ENCODE measurements at regions not wholly inside any gene's neighbourhood (a gene's known extent, or its start where the extent isn't known, plus 50 kb on each side); places are given as distances from the start of the nearest gene placed in this dataset.

DNA sequence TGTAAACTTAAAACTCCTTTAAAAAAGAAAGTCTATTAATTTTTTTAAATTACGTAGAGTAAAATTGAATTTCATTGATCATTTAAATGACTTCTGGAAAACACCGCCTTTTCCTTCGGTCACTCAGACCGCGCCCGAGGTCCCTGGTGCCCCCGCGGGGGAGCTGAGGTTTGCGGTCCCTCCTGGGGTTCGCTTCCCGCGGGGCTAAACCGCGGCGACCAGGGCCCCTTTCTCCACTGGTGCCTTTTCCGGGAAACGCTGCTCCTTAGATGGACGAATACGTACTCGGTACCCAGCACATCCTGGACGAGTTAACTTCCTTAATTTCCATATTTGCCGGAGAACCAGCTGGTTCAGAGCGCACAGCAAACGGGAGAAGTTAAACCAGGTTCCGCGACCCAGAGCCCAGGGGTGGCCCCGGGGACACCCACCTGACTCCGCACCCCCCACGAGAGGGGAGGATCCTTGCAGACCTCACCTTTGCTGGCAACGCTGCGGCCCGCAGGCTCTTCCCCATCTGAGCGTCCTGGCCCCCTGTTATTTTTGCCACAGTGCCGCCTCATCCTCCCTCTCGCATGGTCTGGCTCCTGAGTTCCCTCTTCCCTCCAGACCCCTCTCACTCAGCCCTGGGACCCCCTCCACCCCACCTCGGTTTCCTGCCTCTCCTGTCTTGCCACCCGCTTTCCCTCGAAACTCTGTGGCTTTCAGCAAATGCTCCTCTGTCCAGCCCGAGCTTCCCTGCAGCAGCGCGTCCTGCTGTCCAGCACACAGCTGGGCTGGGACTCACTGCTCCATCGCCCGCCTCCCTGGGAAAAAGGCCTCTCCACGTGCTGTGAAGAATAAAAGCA lies 420.0 kb upstream of the MYT1L start:
- no peak overlapping the region for H3K27ac Mint-ChIP-seq
- H3K4me3 Mint-ChIP-seq, result no peak overlapping the region
- H3K36me3 Mint-ChIP-seq, result no peaks in the 10 kb centered on the region
- DNase-seq (ENCODE audit: low spot score in 2 of 2), result no peak
- H3K9me3 Mint-ChIP-seq, result peaks cover 15% of the 10 kb centered on the region
- H3K27me3 Mint-ChIP-seq, result peaks cover 1% of the 10 kb centered on the region
- H3K4me1 Mint-ChIP-seq, result no peaks in the 10 kb centered on the region
- ATAC-seq (ENCODE audit: low read depth), result no peak

DNA sequence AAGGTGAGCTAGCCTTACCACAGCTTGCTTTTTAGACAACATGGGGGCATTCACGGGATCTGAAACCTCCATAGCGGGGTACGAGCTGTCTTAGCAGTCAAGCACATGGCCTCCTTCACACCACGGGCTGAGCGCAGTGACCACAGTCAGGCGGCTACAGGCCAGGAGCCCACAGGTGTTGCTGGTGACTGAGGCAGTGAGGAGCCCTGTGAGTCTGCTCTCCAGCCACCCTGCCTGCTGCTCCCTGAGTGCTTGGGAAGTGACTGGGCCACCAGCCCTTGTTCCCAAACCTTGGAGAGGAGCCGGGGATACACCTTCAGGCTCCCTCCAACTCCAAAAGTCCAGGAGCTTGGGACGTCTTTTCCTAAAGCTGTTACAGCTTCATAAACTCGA lies 418.1 kb upstream of the MYT1L start:
- Mint-ChIP-seq H3K4me1 (no peaks in the 10 kb centered on the region), H3K36me3 (no peaks in the 10 kb centered on the region)

DNA sequence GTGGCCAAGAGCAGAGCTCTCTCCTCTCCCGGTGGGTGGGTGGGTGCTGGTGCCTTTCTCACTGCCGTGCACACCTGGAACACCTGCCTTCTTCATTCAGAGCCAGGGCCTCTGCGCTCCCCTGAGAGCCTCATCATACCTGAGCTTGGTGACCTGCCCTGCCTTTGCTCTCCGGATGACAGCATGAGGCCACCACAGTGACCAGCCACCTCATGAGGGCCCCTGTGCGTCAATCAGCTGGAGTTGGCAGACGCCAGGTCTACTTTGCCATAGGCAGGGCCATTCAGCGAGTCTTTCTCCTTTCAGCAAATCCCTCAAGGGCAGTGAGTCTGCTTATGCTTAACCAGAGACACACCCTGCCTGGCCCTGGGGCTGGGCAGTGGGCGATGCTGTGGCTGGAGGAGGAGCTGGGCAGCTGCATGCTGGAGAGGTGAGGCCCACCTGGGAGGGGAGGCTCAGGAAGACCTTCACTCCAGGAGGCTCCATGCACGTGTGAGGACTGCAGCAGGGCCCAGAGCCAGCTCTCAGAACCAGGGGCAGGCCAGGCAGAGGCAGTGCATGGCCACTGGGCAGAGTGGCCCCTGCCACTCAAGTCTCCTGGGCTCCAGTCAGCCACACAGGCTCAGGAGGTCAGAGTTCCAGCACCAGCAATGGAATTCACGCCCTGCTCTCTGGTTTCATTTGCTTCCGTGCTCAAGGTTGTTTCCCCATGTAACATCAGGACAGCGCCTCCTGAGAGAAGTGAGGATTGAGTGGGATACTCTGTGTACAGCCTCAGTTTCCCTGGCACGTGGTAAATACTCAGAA lies 417.5 kb upstream of the MYT1L start:
- Mint-ChIP-seq H3K27me3 (peaks cover 1% of the 10 kb centered on the region), H3K4me3 (no peak overlapping the region), H3K27ac (no peak overlapping the region), H3K4me1 (no peaks in the 10 kb centered on the region), H3K9me3 (peaks cover 12% of the 10 kb centered on the region), H3K36me3 (no peaks in the 10 kb centered on the region)
- DNase-seq (ENCODE audit: low spot score in 2 of 2), result no peak
- no peak for ATAC-seq (ENCODE audit: low read depth)

More for the DNA sequence above, 418.1 kb upstream of the MYT1L start:
- DNase-seq (ENCODE audit: low spot score in 2 of 2) (no peak), ATAC-seq (ENCODE audit: low read depth) (no peak)
- no peak overlapping the region for H3K4me3 Mint-ChIP-seq
- H3K27me3 Mint-ChIP-seq, result peaks cover 1% of the 10 kb centered on the region
- H3K9me3 Mint-ChIP-seq, result peaks cover 13% of the 10 kb centered on the region
- H3K27ac Mint-ChIP-seq, result no peak overlapping the region

DNA sequence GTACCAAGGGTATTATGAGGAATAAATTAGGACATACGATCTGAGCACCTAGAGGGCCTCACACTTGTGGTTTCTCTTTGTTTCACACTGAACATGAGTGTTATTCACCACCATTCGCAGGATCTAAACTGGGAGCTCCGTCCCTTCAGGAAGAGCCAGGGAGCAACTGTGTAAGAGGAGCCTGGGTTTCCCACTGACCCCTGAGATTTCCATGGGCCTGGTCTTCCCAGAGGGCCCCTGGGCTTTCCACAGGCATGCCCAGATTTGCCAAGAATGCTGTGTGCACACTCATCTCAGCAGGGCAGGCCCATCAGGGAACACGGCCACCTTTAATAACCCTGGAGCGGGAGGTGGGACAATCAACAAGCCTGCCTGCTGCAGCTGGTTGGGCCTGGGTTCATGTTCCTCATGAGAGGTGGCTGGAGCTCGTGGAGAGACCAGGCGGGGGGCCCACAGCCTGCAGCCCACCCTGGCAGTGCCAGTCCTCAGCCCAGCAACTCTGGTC lies 416.8 kb upstream of the MYT1L start:
- H3K4me1 Mint-ChIP-seq, result no peaks in the 10 kb centered on the region
- no peak overlapping the region for H3K27ac Mint-ChIP-seq
- H3K9me3 Mint-ChIP-seq, result peaks cover 10% of the 10 kb centered on the region
- H3K27me3 Mint-ChIP-seq, result peaks cover 1% of the 10 kb centered on the region
- H3K36me3 Mint-ChIP-seq, result no peaks in the 10 kb centered on the region
- no peak overlapping the region for H3K4me3 Mint-ChIP-seq
- no peak for ATAC-seq (ENCODE audit: low read depth)
- no peak for DNase-seq (ENCODE audit: low spot score in 2 of 2)

DNA sequence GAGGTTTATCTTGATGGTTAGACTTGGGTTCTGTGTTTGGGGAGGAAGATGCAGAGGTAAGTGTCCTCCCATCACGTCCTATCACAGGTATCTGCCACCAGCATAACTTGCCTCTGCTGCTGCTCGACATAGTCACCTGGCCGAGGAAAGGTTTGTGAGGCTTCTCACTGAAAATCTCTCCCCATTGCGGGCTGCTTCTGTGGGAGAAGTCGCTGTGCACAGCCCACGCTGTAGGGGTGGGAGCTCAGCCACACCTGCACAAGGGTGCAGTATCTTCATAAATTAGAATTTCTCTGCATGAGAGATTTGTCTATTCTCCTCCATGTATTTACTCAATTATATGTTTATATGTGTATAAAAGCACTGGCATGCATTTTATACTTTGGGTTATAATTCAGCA lies 415.7 kb upstream of the MYT1L start:
- DNase-seq (ENCODE audit: low spot score in 2 of 2), result no peak
- H3K27me3 Mint-ChIP-seq, result peaks cover 2% of the 10 kb centered on the region
- no peak for ATAC-seq (ENCODE audit: low read depth)

DNA sequence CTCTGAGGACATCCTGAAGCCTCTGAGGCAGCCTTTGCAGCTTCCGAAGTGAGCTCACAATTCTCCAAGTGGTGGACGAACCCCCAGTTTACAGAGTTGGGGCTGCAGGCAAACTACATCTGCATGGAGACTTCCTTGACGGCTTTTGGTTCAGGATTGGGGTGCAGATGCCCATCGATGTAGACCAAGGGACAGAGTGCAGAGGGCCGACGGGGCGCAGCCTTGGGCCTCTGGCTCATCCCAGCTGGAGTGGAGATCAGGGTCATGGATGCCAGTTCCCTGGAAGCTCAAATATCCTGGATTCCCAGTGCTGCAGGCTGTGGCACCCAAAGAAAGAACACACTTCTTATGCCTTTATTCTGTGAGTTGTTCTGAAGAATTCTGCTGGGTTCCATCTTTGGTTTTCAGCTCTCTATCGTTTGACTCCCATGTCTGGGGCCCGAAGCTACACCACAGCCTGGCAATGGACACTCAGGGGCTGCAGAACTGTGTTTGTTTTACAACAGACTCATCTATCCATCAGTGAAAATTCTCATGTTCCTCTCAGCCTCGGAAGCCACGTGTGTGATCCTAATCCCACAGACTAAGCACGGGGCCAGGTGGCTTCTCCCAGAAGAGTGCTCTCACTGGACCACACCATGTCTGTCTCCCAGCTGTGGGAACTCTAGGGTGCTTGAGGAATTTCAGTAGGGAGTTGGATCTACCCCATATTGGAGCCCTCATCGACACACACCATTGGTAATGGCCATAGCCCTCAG lies 414.1 kb upstream of the MYT1L start:
- Mint-ChIP-seq H3K27me3 (peaks cover 5% of the 10 kb centered on the region), H3K36me3 (peaks cover 4% of the 10 kb centered on the region), H3K4me1 (no peaks in the 10 kb centered on the region), H3K4me3 (no peak overlapping the region), H3K27ac (no peak overlapping the region), H3K9me3 (peaks cover 8% of the 10 kb centered on the region)
- DNase-seq (ENCODE audit: low spot score in 2 of 2), result no peak
- no peak for ATAC-seq (ENCODE audit: low read depth)

More for the DNA sequence above, 415.7 kb upstream of the MYT1L start:
- peaks cover 9% of the 10 kb centered on the region for H3K9me3 Mint-ChIP-seq
- H3K4me1 Mint-ChIP-seq, result no peaks in the 10 kb centered on the region
- no peaks in the 10 kb centered on the region for H3K36me3 Mint-ChIP-seq
- no peak overlapping the region for H3K27ac Mint-ChIP-seq
- no peak overlapping the region for H3K4me3 Mint-ChIP-seq

DNA sequence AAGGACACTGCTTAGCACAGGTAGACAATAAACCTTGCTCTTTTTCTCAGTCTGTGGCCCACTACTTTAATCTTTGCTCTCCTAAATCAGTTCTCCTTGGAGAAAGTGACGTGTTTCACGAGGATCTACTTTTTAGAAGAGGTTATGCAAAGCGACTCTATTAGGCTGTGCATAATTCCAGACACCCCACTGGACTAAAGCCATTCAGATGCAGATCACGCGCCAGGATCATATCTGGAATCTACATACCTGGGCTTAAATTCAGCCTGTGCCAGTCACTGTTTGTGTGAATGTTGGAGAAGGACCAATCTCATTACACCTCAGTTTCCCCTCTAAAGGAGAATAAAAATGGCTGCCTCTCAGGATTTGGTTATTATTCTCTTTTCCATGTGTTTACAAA lies 413.0 kb upstream of the MYT1L start:
- Mint-ChIP-seq H3K36me3 (peaks cover 8% of the 10 kb centered on the region), H3K27ac (no peak overlapping the region), H3K4me1 (no peaks in the 10 kb centered on the region), H3K27me3 (peaks cover 7% of the 10 kb centered on the region), H3K4me3 (no peak overlapping the region), H3K9me3 (peaks cover 12% of the 10 kb centered on the region)
- DNase-seq (ENCODE audit: low spot score in 2 of 2) (no peak), ATAC-seq (ENCODE audit: low read depth) (no peak)

DNA sequence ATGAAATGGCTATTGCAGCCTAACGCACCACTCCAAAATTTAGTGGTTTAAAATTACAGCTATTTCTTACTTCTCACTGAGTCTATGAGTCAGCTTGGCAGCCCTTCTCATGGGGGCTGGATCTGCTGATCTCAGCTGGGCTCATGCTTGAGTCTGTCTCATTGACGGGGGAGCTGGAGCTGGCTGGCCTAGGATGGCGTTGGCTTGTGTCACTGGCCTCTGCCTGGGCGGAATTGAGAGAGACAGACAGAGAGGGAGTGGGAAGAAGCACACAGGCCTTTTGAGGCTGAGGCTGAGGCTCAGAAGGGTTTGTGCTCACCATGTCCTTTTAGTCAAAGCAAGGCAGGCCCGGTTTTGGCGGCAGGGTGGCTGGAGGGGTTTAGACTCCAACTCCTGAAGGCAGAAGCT lies 412.1 kb upstream of the MYT1L start:
- peaks cover 8% of the 10 kb centered on the region for H3K36me3 Mint-ChIP-seq
- no peak overlapping the region for H3K4me3 Mint-ChIP-seq
- H3K27ac Mint-ChIP-seq, result no peak overlapping the region
- H3K9me3 Mint-ChIP-seq, result peaks cover 12% of the 10 kb centered on the region
- DNase-seq (ENCODE audit: low spot score in 2 of 2) (no peak), ATAC-seq (ENCODE audit: low read depth) (no peak)
- H3K27me3 Mint-ChIP-seq, result peaks cover 7% of the 10 kb centered on the region
- no peaks in the 10 kb centered on the region for H3K4me1 Mint-ChIP-seq

DNA sequence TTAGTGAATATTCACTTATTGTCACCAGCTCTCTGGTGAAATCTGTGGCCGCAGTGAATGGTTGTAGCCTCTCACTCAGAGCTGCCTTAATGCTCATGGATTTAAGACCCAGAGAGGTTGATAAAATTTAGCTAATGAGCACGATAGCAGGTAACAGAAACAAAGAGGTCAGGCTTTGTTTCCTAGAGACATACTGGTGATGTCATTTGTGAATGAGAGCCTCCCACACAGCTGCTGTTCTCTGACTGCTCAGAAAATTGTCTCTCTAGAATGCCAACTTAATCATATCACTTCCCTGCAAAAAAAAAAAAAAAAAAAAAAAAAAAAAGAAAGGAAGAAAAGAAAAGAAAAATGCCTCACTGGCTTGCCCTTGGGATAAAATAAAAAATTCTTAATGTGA lies 411.7 kb upstream of the MYT1L start:
- Mint-ChIP-seq H3K36me3 (peaks cover 8% of the 10 kb centered on the region), H3K4me1 (no peaks in the 10 kb centered on the region), H3K27ac (no peak overlapping the region), H3K9me3 (peaks cover 12% of the 10 kb centered on the region), H3K27me3 (peaks cover 7% of the 10 kb centered on the region), H3K4me3 (no peak overlapping the region)
- DNase-seq (ENCODE audit: low spot score in 2 of 2) (no peak), ATAC-seq (ENCODE audit: low read depth) (no peak)

DNA sequence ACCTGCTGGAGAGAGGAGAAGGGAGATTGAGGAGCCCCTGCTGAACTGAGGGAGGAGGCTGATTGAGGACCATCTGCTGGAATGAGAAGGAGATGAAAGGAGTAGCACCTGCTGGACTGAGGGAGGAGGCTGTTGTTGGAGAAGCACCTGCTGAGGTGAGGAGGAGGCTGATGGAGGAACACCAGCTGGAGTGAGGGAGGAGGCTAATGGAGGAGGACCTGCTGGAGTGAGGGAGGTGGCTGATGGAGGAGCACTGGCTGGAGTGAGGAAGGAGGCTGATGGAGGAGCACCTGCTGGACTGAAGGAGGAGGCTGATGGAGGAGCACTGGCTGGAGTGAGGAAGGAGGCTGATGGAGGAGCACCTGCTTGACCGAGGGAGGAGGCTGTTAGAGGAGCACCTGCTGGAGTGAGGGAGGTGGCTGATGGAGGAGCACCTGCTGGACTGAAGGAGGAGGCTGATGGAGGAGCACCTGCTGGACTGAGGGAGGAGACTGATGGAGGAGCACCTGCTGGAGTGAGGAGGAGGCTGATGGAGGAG lies 409.2 kb upstream of the MYT1L start:
- H3K4me1 Mint-ChIP-seq, result peaks cover 3% of the 10 kb centered on the region
- DNase-seq (ENCODE audit: low spot score in 2 of 2) (no peak), ATAC-seq (ENCODE audit: low read depth) (no peak)
- peaks cover 5% of the 10 kb centered on the region for H3K27me3 Mint-ChIP-seq
- peaks cover 8% of the 10 kb centered on the region for H3K36me3 Mint-ChIP-seq
- no peak overlapping the region for H3K27ac Mint-ChIP-seq
- H3K4me3 Mint-ChIP-seq, result no peak overlapping the region
- H3K9me3 Mint-ChIP-seq, result peaks cover 12% of the 10 kb centered on the region

DNA sequence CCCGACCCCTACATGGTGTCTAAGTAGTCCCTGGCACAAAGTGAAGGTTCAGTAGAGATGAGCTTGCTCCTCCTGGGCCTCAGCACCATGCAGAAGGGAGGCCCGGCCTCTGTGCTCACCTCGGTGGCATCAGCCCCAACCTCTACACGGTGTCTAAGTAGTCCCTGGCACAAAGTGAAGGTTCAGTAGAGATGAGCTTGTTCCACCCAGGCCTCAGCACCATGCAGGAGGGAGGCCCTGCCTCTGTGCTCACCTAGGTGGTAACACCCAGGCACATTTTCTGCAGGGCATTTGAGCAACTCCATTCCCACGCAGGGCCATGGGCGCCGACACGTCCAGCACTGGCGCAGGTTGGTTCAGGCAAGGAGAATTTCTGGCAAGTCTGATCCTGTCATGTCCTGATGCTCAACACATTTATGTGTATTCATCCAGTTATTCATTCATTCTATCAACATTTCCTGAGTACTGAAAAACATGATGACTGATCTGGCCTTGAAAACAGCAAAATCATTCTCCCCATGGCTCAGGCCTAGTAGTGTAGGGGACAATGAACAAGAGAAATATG lies 408.2 kb upstream of the MYT1L start:
- peaks cover 8% of the 10 kb centered on the region for H3K36me3 Mint-ChIP-seq

DNA sequence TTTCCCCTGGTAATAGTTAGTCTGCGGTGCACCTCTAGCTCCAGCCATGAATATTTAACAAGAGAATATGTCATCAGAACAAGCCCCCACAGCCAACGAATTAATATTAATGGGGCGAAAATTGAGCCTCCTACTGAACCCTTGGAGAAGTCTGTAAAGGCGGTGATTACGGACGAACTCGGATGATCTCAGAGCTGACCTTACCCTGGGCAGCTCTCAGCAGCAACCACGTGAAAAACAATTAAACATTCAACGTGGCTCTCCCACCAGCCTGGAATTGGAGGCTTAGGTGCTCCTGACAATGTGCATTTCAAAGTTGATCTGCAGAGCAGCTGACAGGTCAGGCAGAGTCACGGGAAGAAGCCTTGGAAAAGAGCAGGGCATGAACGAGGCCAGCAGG lies 407.6 kb upstream of the MYT1L start:
- no peak overlapping the region for H3K27ac Mint-ChIP-seq
- H3K9me3 Mint-ChIP-seq, result peaks cover 12% of the 10 kb centered on the region
- peaks cover 8% of the 10 kb centered on the region for H3K36me3 Mint-ChIP-seq
- H3K4me3 Mint-ChIP-seq, result no peak overlapping the region
- no peak for DNase-seq (ENCODE audit: low spot score in 2 of 2)
- H3K27me3 Mint-ChIP-seq, result peaks cover 5% of the 10 kb centered on the region
- H3K4me1 Mint-ChIP-seq, result peaks cover 4% of the 10 kb centered on the region
- ATAC-seq (ENCODE audit: low read depth), result no peak

More for the DNA sequence above, 408.2 kb upstream of the MYT1L start:
- DNase-seq (ENCODE audit: low spot score in 2 of 2) (no peak), ATAC-seq (ENCODE audit: low read depth) (no peak)
- Mint-ChIP-seq H3K27me3 (peaks cover 5% of the 10 kb centered on the region), H3K27ac (no peak overlapping the region), H3K4me3 (no peak overlapping the region), H3K9me3 (peaks cover 12% of the 10 kb centered on the region), H3K4me1 (peaks cover 4% of the 10 kb centered on the region)

DNA sequence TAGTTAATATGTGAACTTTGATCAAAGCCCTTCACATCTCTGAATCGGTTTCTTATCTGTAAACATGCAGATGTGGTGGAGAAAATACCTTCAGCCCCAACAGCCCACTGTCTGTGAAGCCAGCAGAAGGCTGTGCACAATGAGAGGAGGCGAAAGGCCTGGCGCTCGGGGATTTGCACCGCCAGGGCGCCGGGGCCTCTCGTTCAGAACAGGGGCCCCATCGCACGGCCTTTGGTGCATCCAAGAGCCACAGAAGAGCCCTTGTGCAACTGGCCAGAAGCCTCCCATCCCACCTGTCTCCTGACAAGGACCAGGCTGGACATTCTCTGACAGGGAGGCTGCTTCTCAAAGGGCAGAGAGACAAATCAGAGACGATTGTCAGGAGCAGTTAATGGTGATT lies 407.2 kb upstream of the MYT1L start:
- H3K36me3 Mint-ChIP-seq, result peaks cover 8% of the 10 kb centered on the region
- no peak for DNase-seq (ENCODE audit: low spot score in 2 of 2)
- peaks cover 5% of the 10 kb centered on the region for H3K27me3 Mint-ChIP-seq
- H3K4me1 Mint-ChIP-seq, result peaks cover 4% of the 10 kb centered on the region
- H3K27ac Mint-ChIP-seq, result no peak overlapping the region
- no peak overlapping the region for H3K4me3 Mint-ChIP-seq
- H3K9me3 Mint-ChIP-seq, result peaks cover 12% of the 10 kb centered on the region
- no peak for ATAC-seq (ENCODE audit: low read depth)
